KOPT-K1 (cell line): ENCODE measurements at regions not wholly inside any gene's neighbourhood (a gene's known extent, or its start where the extent isn't known, plus 50 kb on each side); places are given as distances from the start of the nearest gene placed in this dataset.
A peak's percentile ranks its signal among the peaks of the same experiment; 100 is the strongest.
"Not testable (repeated sequence)": the region's sequence is repeated elsewhere in the genome, so short reads cannot be mapped to it uniquely, and the experiment has no call there.

Source experiments
- H3K27ac ChIP-seq: fragments of 200-600 bp; sonication (generic); 2 replicates; pipeline ENCODE4 v1.5.1; 2016; ENCODE audit warnings: antibody characterized with exemption, mild to moderate bottlenecking, low read depth, low read length; ENCODE audit not compliant: poor library complexity, severe bottlenecking
- H3K36me3 ChIP-seq: fragments of 200-600 bp; sonication (generic); 2 replicates; pipeline ENCODE4 v1.5.1; 2017; ENCODE audit warnings: antibody characterized with exemption, mild to moderate bottlenecking, low read length, moderate library complexity; ENCODE audit not compliant: insufficient read depth
- H3K9me3 ChIP-seq: fragments of 200-600 bp; sonication (generic); 2 replicates; pipeline ENCODE4 v1.5.1; 2017; ENCODE audit warnings: antibody characterized with exemption, low read length, mild to moderate bottlenecking; ENCODE audit not compliant: insufficient read depth, poor library complexity, severe bottlenecking

- no peaks in the 10 kb centered on the region for H3K36me3 ChIP-seq
- no peak overlapping the region for H3K27ac ChIP-seq
- no peaks in the 10 kb centered on the region for H3K9me3 ChIP-seq
Measured at GRCh38 chr2:230627806-230628724, 84.6 kb upstream of the CAB39 start.

GRCh38 chr2:230631470-230631869 is 81.2 kb upstream of the CAB39 start:
- H3K9me3 ChIP-seq, result no peaks in the 10 kb centered on the region
- no peaks in the 10 kb centered on the region for H3K36me3 ChIP-seq
- no peak overlapping the region for H3K27ac ChIP-seq

- no peaks in the 10 kb centered on the region for H3K9me3 ChIP-seq
- no peaks in the 10 kb centered on the region for H3K36me3 ChIP-seq
- H3K27ac ChIP-seq, result no peak overlapping the region
Measured at GRCh38 chr2:230634146-230634545, 78.5 kb upstream of the CAB39 start.

- H3K9me3 ChIP-seq, H3K36me3 ChIP-seq, H3K27ac ChIP-seq: not testable (repeated sequence)
Measured at GRCh38 chr2:230634721-230635313, 77.8 kb upstream of the CAB39 start.

GRCh38 chr2:230636684-230637271 is 75.9 kb upstream of the CAB39 start:
- no peaks in the 10 kb centered on the region for H3K36me3 ChIP-seq
- no peaks in the 10 kb centered on the region for H3K9me3 ChIP-seq
- H3K27ac ChIP-seq, result no peak overlapping the region

GRCh38 chr2:230637486-230637885 is 75.2 kb upstream of the CAB39 start:
- H3K27ac ChIP-seq, H3K9me3 ChIP-seq, H3K36me3 ChIP-seq: not testable (repeated sequence)

- Histone ChIP-seq H3K9me3 (no peaks in the 10 kb centered on the region), H3K36me3 (no peaks in the 10 kb centered on the region), H3K27ac (no peak overlapping the region)
Measured at GRCh38 chr2:230640540-230641011, 72.1 kb upstream of the CAB39 start.

- Histone ChIP-seq H3K9me3 (no peaks in the 10 kb centered on the region), H3K36me3 (no peaks in the 10 kb centered on the region), H3K27ac (peak overlapping the region; percentile 77)
Measured at GRCh38 chr2:230642966-230643365, 69.7 kb upstream of the CAB39 start.

- Histone ChIP-seq H3K36me3 (no peaks in the 10 kb centered on the region), H3K9me3 (no peaks in the 10 kb centered on the region), H3K27ac (peak overlapping the region; percentile 77)
Measured at GRCh38 chr2:230643576-230644291, 68.9 kb upstream of the CAB39 start.

GRCh38 chr2:230644356-230644935 is 68.2 kb upstream of the CAB39 start:
- H3K36me3 ChIP-seq, result no peaks in the 10 kb centered on the region
- H3K9me3 ChIP-seq, result no peaks in the 10 kb centered on the region
- peak overlapping the region; percentile 77 for H3K27ac ChIP-seq

GRCh38 chr2:230648356-230648755 is 64.3 kb upstream of the CAB39 start:
- Histone ChIP-seq H3K27ac (no peak overlapping the region), H3K36me3 (no peaks in the 10 kb centered on the region), H3K9me3 (no peaks in the 10 kb centered on the region)

GRCh38 chr2:230650585-230651137 is 62.0 kb upstream of the CAB39 start:
- Histone ChIP-seq H3K9me3 (no peaks in the 10 kb centered on the region), H3K36me3 (no peaks in the 10 kb centered on the region), H3K27ac (no peak overlapping the region)

- H3K27ac ChIP-seq, result peak overlapping the region; percentile 65
- H3K36me3 ChIP-seq, result no peaks in the 10 kb centered on the region
- H3K9me3 ChIP-seq, result no peaks in the 10 kb centered on the region
Measured at GRCh38 chr2:230654057-230654456, 58.6 kb upstream of the CAB39 start.

GRCh38 chr2:230657462-230657861 is 55.2 kb upstream of the CAB39 start:
- Histone ChIP-seq H3K27ac (peak overlapping the region; percentile 99), H3K36me3 (no peaks in the 10 kb centered on the region), H3K9me3 (no peaks in the 10 kb centered on the region)
